Ectodermal cell (in vitro differentiated cells): ENCODE measurements at regions not wholly inside any gene's neighbourhood (a gene's known extent, or its start where the extent isn't known, plus 50 kb on each side); places are given as distances from the start of the nearest gene placed in this dataset.
"Not testable (repeated sequence)": the region's sequence is repeated elsewhere in the genome, so short reads cannot be mapped to it uniquely, and the experiment has no call there.

ENCODE experiments used
- H3K27ac ChIP-seq: 2 replicates; pipeline ENCODE4 v1.7.0; 2013; ENCODE audit warnings: mild to moderate bottlenecking, low read depth, low read length; ENCODE audit not compliant: insufficient read depth, poor library complexity, severe bottlenecking
- H3K27me3 ChIP-seq: 2 replicates; pipeline ENCODE4 v1.7.0; 2013; ENCODE audit warnings: mild to moderate bottlenecking, low read length; ENCODE audit not compliant: insufficient read depth, control insufficient read depth, poor library complexity, severe bottlenecking
- H3K36me3 ChIP-seq: one replicate; pipeline ENCODE4 v1.7.0; 2013; ENCODE audit warnings: low read length; ENCODE audit not compliant: control insufficient read depth, insufficient read depth
- H3K4me1 ChIP-seq: one replicate; pipeline ENCODE4 v1.7.0; 2013; ENCODE audit warnings: low read length; ENCODE audit not compliant: control insufficient read depth, insufficient read depth
- H3K4me3 ChIP-seq: 2 replicates; pipeline ENCODE4 v1.7.0; 2013; ENCODE audit warnings: low read depth, low read length, control low read depth; ENCODE audit not compliant: insufficient read depth
- H3K9me3 ChIP-seq: 2 replicates; pipeline ENCODE4 v1.7.0; 2013; ENCODE audit warnings: mild to moderate bottlenecking, low read length, moderate library complexity; ENCODE audit not compliant: control insufficient read depth
- WGBS, 2 experiments: methylation state at CpG; one replicate each; pipeline ENCODE4 v1.1.7; 2013; ENCODE audit warnings: missing lambda C conversion rate in 2 of 2; 5-methylcytosine and 5-hydroxymethylcytosine counted together

- no peaks in the 10 kb centered on the region for H3K36me3 ChIP-seq
- no peaks in the 10 kb centered on the region for H3K27me3 ChIP-seq
- H3K9me3 ChIP-seq: no peaks in the 10 kb centered on the region
- 88 to 100% methylated on average over 2 to 3 of the region's 3 CpGs for WGBS, 2 experiments
- H3K4me1 ChIP-seq: no peaks in the 10 kb centered on the region
- H3K4me3 ChIP-seq: no peak overlapping the region
- no peak overlapping the region for H3K27ac ChIP-seq
Measured at GRCh38 chr5:111847052-111847925, 90.3 kb upstream of the NREP start.

GRCh38 chr5:111840036-111840674, 83.2 kb upstream of the NREP start:
- Histone ChIP-seq H3K4me3 (no peak overlapping the region), H3K4me1 (no peaks in the 10 kb centered on the region), H3K27ac (no peak overlapping the region), H3K27me3 (no peaks in the 10 kb centered on the region), H3K36me3 (no peaks in the 10 kb centered on the region), H3K9me3 (no peaks in the 10 kb centered on the region)
- 95 to 97% methylated on average over 4 of the region's 6 CpGs for WGBS, 2 experiments

GRCh38 chr5:111839438-111839837, 82.4 kb upstream of the NREP start:
- Histone ChIP-seq H3K27me3 (no peaks in the 10 kb centered on the region), H3K27ac (no peak overlapping the region), H3K4me3 (no peak overlapping the region), H3K36me3 (no peaks in the 10 kb centered on the region), H3K9me3 (no peaks in the 10 kb centered on the region), H3K4me1 (no peaks in the 10 kb centered on the region)
- no CpG with 5 or more reads among the region's 3 CpGs for WGBS, 2 experiments

GRCh38 chr5:111836426-111836825, 79.4 kb upstream of the NREP start:
- H3K27ac ChIP-seq: no peak overlapping the region
- H3K27me3 ChIP-seq: no peaks in the 10 kb centered on the region
- no peak overlapping the region for H3K4me3 ChIP-seq
- H3K4me1 ChIP-seq: no peaks in the 10 kb centered on the region
- no peaks in the 10 kb centered on the region for H3K9me3 ChIP-seq
- no peaks in the 10 kb centered on the region for H3K36me3 ChIP-seq

- Histone ChIP-seq H3K4me1 (no peaks in the 10 kb centered on the region), H3K9me3 (no peaks in the 10 kb centered on the region), H3K27me3 (no peaks in the 10 kb centered on the region), H3K4me3 (no peak overlapping the region), H3K27ac (no peak overlapping the region), H3K36me3 (no peaks in the 10 kb centered on the region)
- WGBS, 2 experiments: 90% methylated on average over 2 of the region's 2 CpGs; no CpG with 5 or more reads in 1 of the 2 experiments
Measured at GRCh38 chr5:111834926-111835599, 78.1 kb upstream of the NREP start.

- H3K27me3 ChIP-seq: no peaks in the 10 kb centered on the region
- H3K4me1 ChIP-seq: no peaks in the 10 kb centered on the region
- H3K9me3 ChIP-seq: no peaks in the 10 kb centered on the region
- no peak overlapping the region for H3K4me3 ChIP-seq
- no peaks in the 10 kb centered on the region for H3K36me3 ChIP-seq
- H3K27ac ChIP-seq: no peak overlapping the region
- WGBS, 2 experiments: 78 to 97% methylated on average over 1 of the region's 1 CpG
Measured at GRCh38 chr5:111830333-111830732, 73.3 kb upstream of the NREP start.

- 86 to 91% methylated on average over 1 of the region's 1 CpG for WGBS, 2 experiments
- Histone ChIP-seq H3K4me3 (no peak overlapping the region), H3K4me1 (no peaks in the 10 kb centered on the region), H3K9me3 (no peaks in the 10 kb centered on the region), H3K36me3 (no peaks in the 10 kb centered on the region), H3K27me3 (no peaks in the 10 kb centered on the region), H3K27ac (no peak overlapping the region)
Measured at GRCh38 chr5:111829701-111830100, 72.7 kb upstream of the NREP start.

- Histone ChIP-seq H3K4me3 (no peak overlapping the region), H3K36me3 (no peaks in the 10 kb centered on the region), H3K27ac (no peak overlapping the region), H3K9me3 (no peaks in the 10 kb centered on the region), H3K27me3 (no peaks in the 10 kb centered on the region), H3K4me1 (no peaks in the 10 kb centered on the region)
- 91 to 95% methylated on average over 6 of the region's 6 CpGs for WGBS, 2 experiments
Measured at GRCh38 chr5:111826064-111826463, 69.1 kb upstream of the NREP start.

GRCh38 chr5:111820072-111820471, 63.1 kb upstream of the NREP start:
- 78 to 87% methylated on average over 4 to 5 of the region's 5 CpGs for WGBS, 2 experiments
- Histone ChIP-seq H3K36me3 (no peaks in the 10 kb centered on the region), H3K27me3 (no peaks in the 10 kb centered on the region), H3K27ac (no peak overlapping the region), H3K4me3 (no peak overlapping the region), H3K9me3 (no peaks in the 10 kb centered on the region), H3K4me1 (no peaks in the 10 kb centered on the region)

- 95 to 96% methylated on average over 1 of the region's 1 CpG for WGBS, 2 experiments
- not testable (repeated sequence) for H3K9me3 ChIP-seq, H3K4me1 ChIP-seq
Measured at GRCh38 chr5:111819028-111819427, 62.0 kb upstream of the NREP start.

More at GRCh38 chr5:111819028-111819427, 62.0 kb upstream of the NREP start:
- not testable (repeated sequence) for H3K27me3 ChIP-seq, H3K27ac ChIP-seq, H3K4me3 ChIP-seq, H3K36me3 ChIP-seq
